ENCODE measurements at regions not wholly inside any gene's neighbourhood (a gene's known extent, or its start where the extent isn't known, plus 50 kb on each side); places are given as distances from the start of the nearest gene placed in this dataset.
"Not testable (repeated sequence)": the region's sequence is repeated elsewhere in the genome, so short reads cannot be mapped to it uniquely, and the experiment has no call there.

- DNase-seq: no peak
Measured at GRCh38 chr3:194189243-194189791, 53.4 kb downstream of the HES1 start.

- not testable (repeated sequence) for DNase-seq
Measured at GRCh38 chr3:194191850-194192249, 55.9 kb downstream of the HES1 start.

GRCh38 chr3:194194051-194194756, 58.3 kb downstream of the HES1 start:
- DNase-seq: no peak

GRCh38 chr3:194194757-194195085, 58.8 kb downstream of the HES1 start:
- DNase-seq: no peak

GRCh38 chr3:194195611-194196010, 59.7 kb downstream of the HES1 start:
- DNase-seq: no peak

GRCh38 chr3:194196876-194197275, 60.9 kb downstream of the HES1 start:
- DNase-seq: no peak

- no peak for DNase-seq
Measured at GRCh38 chr3:194197396-194197960, 61.5 kb downstream of the HES1 start.

GRCh38 chr3:194197981-194198695, 62.2 kb downstream of the HES1 start:
- no peak for DNase-seq

- no peak for DNase-seq
Measured at GRCh38 chr3:194198938-194199337, 63.0 kb downstream of the HES1 start.

GRCh38 chr3:194200422-194201081, 64.6 kb downstream of the HES1 start:
- no peak for DNase-seq

- DNase-seq: no peak
Measured at GRCh38 chr3:194201953-194202666, 66.2 kb downstream of the HES1 start.

- no peak for DNase-seq
Measured at GRCh38 chr3:194203482-194204041, 67.6 kb downstream of the HES1 start.

- no peak for DNase-seq
Measured at GRCh38 chr3:194204042-194204987, 68.4 kb downstream of the HES1 start.

- DNase-seq: no peak
Measured at GRCh38 chr3:194205675-194206133, 69.8 kb downstream of the HES1 start.

- DNase-seq: no peak
Measured at GRCh38 chr3:194206320-194206719, 70.4 kb downstream of the HES1 start.

GRCh38 chr3:194208709-194209108, 72.8 kb downstream of the HES1 start:
- no peak for DNase-seq

GRCh38 chr3:194212161-194212844, 76.4 kb downstream of the HES1 start:
- peak; percentile 60 for DNase-seq

- no peak for DNase-seq
Measured at GRCh38 chr3:194212845-194213331, 76.9 kb downstream of the HES1 start.

- DNase-seq: no peak
Measured at GRCh38 chr3:194215392-194215791, 79.4 kb downstream of the HES1 start.

Measured in renal pelvis (tissue), 1 donor.